Dendritic cell treated with granulocyte-macrophage colony-stimulating factor and Interleukin-4, amounts not matched to agents 40 ng/mL and 50 ng/mL, for 4 days (primary cell): ENCODE measurements at regions not wholly inside any gene's neighbourhood (a gene's known extent, or its start where the extent isn't known, plus 50 kb on each side); places are given as distances from the start of the nearest gene placed in this dataset.
"Not testable (repeated sequence)": the region's sequence is repeated elsewhere in the genome, so short reads cannot be mapped to it uniquely, and the experiment has no call there.

Experiments used
- H3K27ac Mint-ChIP-seq: one replicate; pipeline ENCODE4 v1.8.0; 2022; ENCODE audit warnings: mild to moderate bottlenecking, mixed read lengths
- H3K27me3 Mint-ChIP-seq: one replicate; pipeline ENCODE4 v1.8.0; 2022; ENCODE audit warnings: mild to moderate bottlenecking, mixed read lengths
- H3K36me3 Mint-ChIP-seq: one replicate; pipeline ENCODE4 v1.8.0; 2022; ENCODE audit warnings: low read depth, mixed read lengths
- H3K4me1 Mint-ChIP-seq: one replicate; pipeline ENCODE4 v1.8.0; 2022; ENCODE audit warnings: low read depth, mixed read lengths
- H3K4me3 Mint-ChIP-seq: one replicate; pipeline ENCODE4 v1.8.0; 2022; ENCODE audit warnings: mild to moderate bottlenecking, moderate library complexity, mixed read lengths
- H3K9me3 Mint-ChIP-seq: one replicate; pipeline ENCODE4 v1.8.0; 2022; ENCODE audit warnings: mixed read lengths
- intact Hi-C: fragments of 100-400 bp; cut with micrococcal nuclease; formaldehyde crosslinking; loops from one replicate; pipeline ENCODE4 v1.15.0; 2022

GRCh38 chr6:86045038-86045437 is 402.4 kb upstream of the SYNCRIP start:
- intact Hi-C loops = no loop called here

DNA sequence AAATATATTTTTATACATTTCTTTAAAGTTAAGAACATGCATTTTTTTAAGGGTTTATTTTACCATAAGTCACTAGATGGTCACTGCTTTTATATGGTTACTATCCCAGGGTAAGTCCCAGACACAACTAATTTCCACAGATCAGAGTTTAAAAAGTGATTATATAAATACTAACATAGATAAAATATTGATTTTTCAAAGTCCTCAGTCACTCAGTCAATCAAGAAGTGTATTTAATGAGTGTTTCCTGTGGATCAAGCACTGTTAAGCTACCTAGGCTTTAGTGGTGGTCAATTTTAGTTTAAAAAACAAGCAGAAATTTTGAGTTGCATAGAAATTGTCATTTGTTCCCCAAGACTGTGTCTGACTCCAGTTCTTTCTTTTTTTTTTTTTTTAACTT is 399.5 kb upstream of the SYNCRIP start:
- H3K9me3 Mint-ChIP-seq = peaks cover 10% of the 10 kb centered on the region
- H3K4me1 Mint-ChIP-seq = no peaks in the 10 kb centered on the region
- intact Hi-C loops = no loop called here
- H3K27ac Mint-ChIP-seq = no peak overlapping the region
- H3K36me3 Mint-ChIP-seq = no peaks in the 10 kb centered on the region
- H3K4me3 Mint-ChIP-seq = no peak overlapping the region
- H3K27me3 Mint-ChIP-seq = no peaks in the 10 kb centered on the region

More at GRCh38 chr6:86045038-86045437, 402.4 kb upstream of the SYNCRIP start:
- Mint-ChIP-seq H3K36me3 (no peaks in the 10 kb centered on the region), H3K4me1 (no peaks in the 10 kb centered on the region), H3K27ac (no peak overlapping the region), H3K27me3 (no peaks in the 10 kb centered on the region), H3K9me3 (peaks cover 36% of the 10 kb centered on the region), H3K4me3 (no peak overlapping the region)

DNA sequence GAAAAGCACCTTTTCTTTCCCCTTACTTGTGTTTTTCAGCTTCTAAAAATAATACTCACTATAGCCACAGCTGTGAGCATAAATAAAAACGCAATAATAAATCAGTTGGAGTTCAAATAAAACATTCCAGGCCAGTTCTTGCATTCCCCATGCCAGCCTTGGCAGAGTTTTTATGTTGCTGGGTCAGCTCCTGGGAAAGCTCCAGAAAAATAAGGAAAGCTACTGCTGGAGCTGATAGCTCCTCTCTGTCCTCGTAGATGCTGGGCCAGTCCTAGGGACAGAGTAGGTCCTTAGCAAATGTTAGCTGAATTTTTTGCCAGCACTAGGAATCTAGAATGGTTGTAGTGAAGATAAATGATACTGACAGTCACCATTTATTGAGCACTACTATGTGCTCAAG is 389.0 kb upstream of the SYNCRIP start:
- Mint-ChIP-seq H3K9me3 (peaks cover 22% of the 10 kb centered on the region), H3K4me3 (no peak overlapping the region), H3K36me3 (no peaks in the 10 kb centered on the region), H3K27ac (no peak overlapping the region), H3K4me1 (no peaks in the 10 kb centered on the region), H3K27me3 (no peaks in the 10 kb centered on the region)
- intact Hi-C loops = no loop called here

- H3K27me3 Mint-ChIP-seq = no peaks in the 10 kb centered on the region
- no peak overlapping the region for H3K4me3 Mint-ChIP-seq
- no peaks in the 10 kb centered on the region for H3K4me1 Mint-ChIP-seq
- H3K36me3 Mint-ChIP-seq = no peaks in the 10 kb centered on the region
- peaks cover 28% of the 10 kb centered on the region for H3K9me3 Mint-ChIP-seq
- intact Hi-C loops = no loop called here
- no peak overlapping the region for H3K27ac Mint-ChIP-seq
These were observed 388.2 kb upstream of the SYNCRIP start for GRCh38 chr6:86030875-86031274.

- no peaks in the 10 kb centered on the region for H3K36me3 Mint-ChIP-seq
- no peak overlapping the region for H3K27ac Mint-ChIP-seq
- H3K4me1 Mint-ChIP-seq = no peaks in the 10 kb centered on the region
- peaks cover 29% of the 10 kb centered on the region for H3K9me3 Mint-ChIP-seq
- H3K4me3 Mint-ChIP-seq = no peak overlapping the region
- intact Hi-C loops = no loop called here
- no peaks in the 10 kb centered on the region for H3K27me3 Mint-ChIP-seq
These were observed 386.1 kb upstream of the SYNCRIP start for GRCh38 chr6:86028776-86029175.

DNA sequence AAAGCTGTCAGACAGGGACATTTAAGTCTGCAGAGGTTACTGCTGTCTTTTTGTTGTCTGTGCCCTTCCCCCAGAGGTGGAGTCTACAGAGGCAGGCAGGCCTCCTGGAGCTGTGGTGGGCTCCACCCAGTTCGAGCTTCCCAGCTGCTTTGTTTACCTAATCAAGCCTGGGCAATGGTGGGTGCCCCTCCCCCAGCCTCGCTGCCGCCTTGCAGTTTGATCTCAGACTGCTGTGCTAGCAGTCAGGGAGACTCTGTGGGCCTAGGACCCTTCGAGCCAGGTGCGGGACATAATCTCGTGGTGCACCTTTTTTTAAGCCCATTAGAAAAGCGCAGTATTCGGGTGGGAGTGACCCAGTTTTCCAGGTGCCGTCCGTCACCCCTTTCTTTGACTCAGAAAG is 384.2 kb upstream of the SYNCRIP start:
- H3K27me3 Mint-ChIP-seq, H3K27ac Mint-ChIP-seq, intact Hi-C loops, H3K36me3 Mint-ChIP-seq, H3K4me3 Mint-ChIP-seq, H3K4me1 Mint-ChIP-seq: not testable (repeated sequence)
- peaks cover 29% of the 10 kb centered on the region for H3K9me3 Mint-ChIP-seq

DNA sequence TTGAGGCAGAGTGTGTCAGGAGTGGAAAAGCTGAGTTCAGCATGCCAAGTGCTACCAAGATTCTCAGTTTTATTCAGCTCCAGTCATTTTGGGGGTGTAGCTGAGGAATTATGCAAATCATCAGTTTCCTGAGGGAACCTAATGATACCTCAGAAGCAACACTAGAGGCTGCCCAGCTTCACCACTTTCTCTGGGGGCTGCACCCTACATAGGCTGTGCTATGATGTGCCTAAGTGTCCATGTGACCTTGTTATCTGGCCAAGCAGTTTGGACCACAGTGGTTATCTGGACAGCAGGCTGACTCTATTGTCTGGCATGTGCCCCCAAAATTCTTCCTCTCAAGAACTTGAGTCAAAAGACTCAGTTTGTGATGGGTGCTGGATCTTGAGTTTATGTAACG is 374.6 kb upstream of the SYNCRIP start:
- no peak overlapping the region for H3K4me3 Mint-ChIP-seq
- H3K27me3 Mint-ChIP-seq = no peaks in the 10 kb centered on the region
- no peak overlapping the region for H3K27ac Mint-ChIP-seq
- H3K9me3 Mint-ChIP-seq = peaks cover 17% of the 10 kb centered on the region
- no peaks in the 10 kb centered on the region for H3K36me3 Mint-ChIP-seq
- intact Hi-C loops = no loop called here
- H3K4me1 Mint-ChIP-seq = no peaks in the 10 kb centered on the region

DNA sequence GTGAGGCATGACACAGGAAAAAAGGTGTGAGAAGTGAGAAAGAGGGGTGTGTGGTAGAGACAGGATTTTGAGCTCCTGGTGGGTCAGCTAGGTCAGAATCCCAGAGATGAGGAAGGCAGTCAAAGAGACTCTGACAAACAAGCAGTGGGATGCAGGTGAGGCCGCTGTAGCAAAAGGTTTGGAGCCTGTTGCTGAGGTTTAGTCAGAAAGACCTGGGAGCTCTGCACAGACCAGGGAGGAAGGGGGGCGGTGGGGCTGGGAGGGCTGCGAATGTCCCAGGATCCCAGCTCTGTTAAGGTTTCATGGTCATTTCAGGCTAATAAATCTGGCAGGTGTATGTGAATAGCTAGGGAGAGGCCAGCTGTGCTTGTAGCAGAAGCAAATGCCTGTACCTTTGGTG is 373.9 kb upstream of the SYNCRIP start:
- no peaks in the 10 kb centered on the region for H3K36me3 Mint-ChIP-seq

DNA sequence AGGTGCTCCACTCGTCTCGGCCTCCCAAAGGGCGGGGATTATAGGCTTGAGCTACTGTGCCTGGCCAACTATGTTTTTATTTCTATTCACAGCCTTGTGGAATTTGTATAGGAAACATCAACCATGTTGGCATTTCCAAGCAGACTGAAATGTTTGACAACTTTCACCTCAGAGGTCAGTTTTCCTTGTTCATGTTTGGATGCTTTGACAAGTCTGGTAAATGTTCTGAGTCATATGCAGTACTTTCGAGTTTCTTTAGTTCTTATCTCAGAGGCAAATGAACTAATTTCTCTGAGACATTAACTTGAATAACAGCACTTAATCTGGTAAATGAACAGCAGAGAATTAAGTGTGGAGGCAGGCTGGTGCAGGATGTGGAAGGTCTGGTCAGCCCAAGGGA is 373.4 kb upstream of the SYNCRIP start:
- H3K27me3 Mint-ChIP-seq = no peaks in the 10 kb centered on the region
- H3K36me3 Mint-ChIP-seq = no peaks in the 10 kb centered on the region
- H3K4me3 Mint-ChIP-seq = no peak overlapping the region
- H3K27ac Mint-ChIP-seq = no peak overlapping the region
- intact Hi-C loops = no loop called here
- no peaks in the 10 kb centered on the region for H3K4me1 Mint-ChIP-seq
- H3K9me3 Mint-ChIP-seq = peaks cover 17% of the 10 kb centered on the region

More for the DNA sequence above, 373.9 kb upstream of the SYNCRIP start:
- no peak overlapping the region for H3K27ac Mint-ChIP-seq
- H3K4me1 Mint-ChIP-seq = no peaks in the 10 kb centered on the region
- H3K27me3 Mint-ChIP-seq = no peaks in the 10 kb centered on the region
- peaks cover 17% of the 10 kb centered on the region for H3K9me3 Mint-ChIP-seq
- no peak overlapping the region for H3K4me3 Mint-ChIP-seq
- intact Hi-C loops = no loop called here

- H3K4me3 Mint-ChIP-seq, H3K27me3 Mint-ChIP-seq, H3K36me3 Mint-ChIP-seq, intact Hi-C loops, H3K27ac Mint-ChIP-seq, H3K4me1 Mint-ChIP-seq: not testable (repeated sequence)
- H3K9me3 Mint-ChIP-seq = peaks cover 23% of the 10 kb centered on the region
These were observed 370.3 kb upstream of the SYNCRIP start for GRCh38 chr6:86012991-86013390.

DNA sequence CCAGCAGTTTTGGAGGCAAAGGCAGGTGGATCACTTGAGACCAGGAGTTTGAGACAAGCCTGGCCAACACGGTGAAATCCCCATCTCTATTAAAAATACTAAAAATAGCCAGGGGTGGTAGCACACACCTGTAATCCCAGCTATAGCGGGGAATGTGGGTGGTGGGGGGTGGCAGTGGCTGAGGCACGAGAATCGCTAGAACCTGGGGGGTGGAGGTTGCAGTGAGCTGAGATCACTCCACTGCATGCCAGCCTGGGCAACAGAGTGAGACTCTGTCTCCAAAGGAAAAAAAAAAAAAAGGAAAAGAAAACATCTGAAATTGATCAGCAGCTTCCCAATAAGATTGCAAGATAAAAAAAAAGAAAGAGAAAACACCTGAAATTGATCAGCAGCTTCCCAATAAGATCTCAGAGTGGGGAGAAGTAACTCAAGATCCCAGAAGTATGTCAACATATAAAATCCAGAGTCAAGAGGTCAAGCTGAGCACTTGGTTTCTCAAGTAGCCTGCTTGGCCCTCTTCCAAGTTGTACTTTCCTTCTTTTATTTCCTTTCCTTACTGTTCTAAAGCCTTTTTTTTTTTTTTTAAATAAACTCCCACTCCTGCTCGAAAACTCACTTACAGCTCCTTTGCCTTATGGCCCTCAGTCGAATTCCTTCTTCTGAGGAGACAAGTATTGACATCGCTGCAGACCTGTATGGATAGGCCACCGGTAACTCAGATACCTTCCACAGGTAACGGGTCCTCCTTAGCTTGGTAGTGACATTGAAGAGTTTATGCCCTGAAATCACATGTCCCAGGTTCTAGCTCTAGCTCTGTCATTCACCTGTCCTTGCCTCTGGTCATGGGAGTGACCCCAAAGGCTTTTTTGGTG is 368.5 kb upstream of the SYNCRIP start:
- Mint-ChIP-seq H3K36me3 (no peaks in the 10 kb centered on the region), H3K9me3 (peaks cover 33% of the 10 kb centered on the region), H3K27me3 (no peaks in the 10 kb centered on the region), H3K27ac (no peak overlapping the region), H3K4me3 (no peak overlapping the region), H3K4me1 (no peaks in the 10 kb centered on the region)
- intact Hi-C loops = no loop called here

- Mint-ChIP-seq H3K36me3 (no peaks in the 10 kb centered on the region), H3K4me1 (no peaks in the 10 kb centered on the region), H3K27me3 (no peaks in the 10 kb centered on the region), H3K4me3 (no peak overlapping the region), H3K27ac (no peak overlapping the region), H3K9me3 (peaks cover 33% of the 10 kb centered on the region)
- intact Hi-C loops = no loop called here
These were observed 354.5 kb upstream of the SYNCRIP start for GRCh38 chr6:85997206-85997605.

DNA sequence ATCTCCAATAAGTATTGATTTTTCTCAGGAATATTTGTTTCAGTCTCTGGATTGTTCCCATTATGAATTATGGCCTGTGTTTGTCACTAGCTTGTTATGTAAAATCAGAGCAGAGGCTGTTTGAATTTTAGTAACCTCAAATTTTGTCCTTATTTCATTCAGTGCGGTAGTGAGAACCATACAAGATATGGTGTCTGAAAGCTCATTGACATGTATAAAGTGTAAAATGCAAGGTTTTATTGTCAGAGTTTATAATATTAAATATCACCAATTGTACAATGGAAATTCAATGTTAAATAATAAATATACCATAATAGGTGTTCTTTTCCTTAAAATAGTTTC is 353.3 kb upstream of the SYNCRIP start:
- no peak overlapping the region for H3K4me3 Mint-ChIP-seq
- no peaks in the 10 kb centered on the region for H3K36me3 Mint-ChIP-seq
- no peaks in the 10 kb centered on the region for H3K4me1 Mint-ChIP-seq
- peaks cover 33% of the 10 kb centered on the region for H3K9me3 Mint-ChIP-seq
- intact Hi-C loops = no loop called here
- H3K27ac Mint-ChIP-seq = no peak overlapping the region
- no peaks in the 10 kb centered on the region for H3K27me3 Mint-ChIP-seq

- Mint-ChIP-seq H3K4me1 (no peaks in the 10 kb centered on the region), H3K36me3 (no peaks in the 10 kb centered on the region), H3K27me3 (no peaks in the 10 kb centered on the region)
These were observed 352.8 kb upstream of the SYNCRIP start for GRCh38 chr6:85995339-85996033.

More at GRCh38 chr6:85995339-85996033, 352.8 kb upstream of the SYNCRIP start:
- H3K9me3 Mint-ChIP-seq = peaks cover 33% of the 10 kb centered on the region
- H3K4me3 Mint-ChIP-seq = no peak overlapping the region
- H3K27ac Mint-ChIP-seq = no peak overlapping the region
- intact Hi-C loops = no loop called here
